Right renal cortex interstitium (tissue), 3 donors: ENCODE measurements at regions not wholly inside any gene's neighbourhood (a gene's known extent, or its start where the extent isn't known, plus 50 kb on each side); places are given as distances from the start of the nearest gene placed in this dataset.
"Not testable (repeated sequence)": the region's sequence is repeated elsewhere in the genome, so short reads cannot be mapped to it uniquely, and the experiment has no call there.

Source experiments
- DNase-seq, 3 donors: peaks; one replicate each; pipeline ENCODE4 v3.0.0-alpha.2; 2013; ENCODE audit warnings: low read depth in 3 of 3, low spot score in 2 of 3

- DNase-seq = no peak
These were observed 186.5 kb upstream of the TMEM72 start for GRCh38 chr10:44724415-44725174.

- DNase-seq = no peak
These were observed 185.7 kb upstream of the TMEM72 start for GRCh38 chr10:44725404-44725803.

GRCh38 chr10:44731283-44731682 lies 179.9 kb upstream of the TMEM72 start:
- no peak for DNase-seq

GRCh38 chr10:44733501-44734488 lies 177.3 kb upstream of the TMEM72 start:
- DNase-seq = no peak

- DNase-seq = peak in 1 of 3 donors; percentile 33
These were observed 168.9 kb upstream of the TMEM72 start for GRCh38 chr10:44742248-44742647.

- DNase-seq = no peak
These were observed 167.6 kb upstream of the TMEM72 start for GRCh38 chr10:44743535-44743934.

GRCh38 chr10:44745920-44746319 lies 165.2 kb upstream of the TMEM72 start:
- DNase-seq = peak in 2 of 3 donors; percentile 52 to 64

GRCh38 chr10:44747593-44748172 lies 163.5 kb upstream of the TMEM72 start:
- DNase-seq = no peak

GRCh38 chr10:44749151-44749550 lies 162.0 kb upstream of the TMEM72 start:
- DNase-seq = peak in 1 of 3 donors; percentile 24

- no peak for DNase-seq
These were observed 158.4 kb upstream of the TMEM72 start for GRCh38 chr10:44752451-44753441.

GRCh38 chr10:44754355-44754754 lies 156.8 kb upstream of the TMEM72 start:
- not testable (repeated sequence) for DNase-seq

- DNase-seq = no peak
These were observed 155.7 kb upstream of the TMEM72 start for GRCh38 chr10:44755481-44755880.

GRCh38 chr10:44756216-44756615 lies 154.9 kb upstream of the TMEM72 start:
- no peak for DNase-seq

- no peak for DNase-seq
These were observed 153.5 kb upstream of the TMEM72 start for GRCh38 chr10:44757551-44758205.

GRCh38 chr10:44759122-44759521 lies 152.0 kb upstream of the TMEM72 start:
- DNase-seq = no peak

- no peak for DNase-seq
These were observed 150.6 kb upstream of the TMEM72 start for GRCh38 chr10:44760513-44760912.

- no peak for DNase-seq
These were observed 150.1 kb upstream of the TMEM72 start for GRCh38 chr10:44761076-44761475.

GRCh38 chr10:44763331-44763730 lies 147.8 kb upstream of the TMEM72 start:
- DNase-seq = no peak

GRCh38 chr10:44765299-44765698 lies 145.8 kb upstream of the TMEM72 start:
- DNase-seq = no peak

- no peak for DNase-seq
These were observed 144.5 kb upstream of the TMEM72 start for GRCh38 chr10:44766631-44767030.
